ENCODE measurements at regions not wholly inside any gene's neighbourhood (a gene's known extent, or its start where the extent isn't known, plus 50 kb on each side); places are given as distances from the start of the nearest gene placed in this dataset.
A peak's percentile ranks its signal among the peaks of the same experiment; 100 is the strongest.

DNA sequence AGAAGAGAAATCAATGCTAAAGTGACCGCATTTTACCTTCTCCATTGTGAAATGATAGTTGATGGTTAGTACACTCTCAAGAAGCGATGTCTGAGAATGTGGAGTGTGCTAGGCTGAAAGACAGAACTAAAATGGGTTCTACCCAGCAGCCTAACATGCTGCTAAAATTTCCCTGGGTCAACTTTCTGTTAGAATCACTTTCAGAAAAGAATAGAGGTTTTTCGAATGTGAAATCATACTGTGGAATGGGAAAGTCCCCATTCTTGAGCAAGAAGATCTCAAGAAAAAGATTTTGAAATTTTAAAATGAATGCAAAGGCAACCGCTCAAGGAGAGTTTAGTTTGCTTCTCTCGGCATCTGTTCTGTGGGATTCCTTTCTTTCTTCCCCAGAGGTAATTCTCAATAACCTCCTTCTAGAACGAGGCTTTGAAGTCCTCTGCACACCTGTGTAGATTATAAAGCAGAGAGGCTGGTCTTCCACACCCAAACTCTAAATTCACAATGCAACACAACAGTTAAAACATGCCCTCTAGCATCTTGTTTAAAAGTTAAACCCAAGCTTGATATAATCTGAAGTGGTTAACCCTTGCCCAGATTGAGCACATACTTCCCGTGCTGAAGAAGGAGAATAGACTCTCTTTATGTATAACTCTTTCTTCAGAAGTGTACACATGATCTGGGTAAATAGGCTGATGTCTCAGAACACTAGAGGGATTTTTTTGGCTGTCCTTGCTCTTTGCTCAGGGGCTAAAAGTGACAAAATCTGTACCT, 208.7 kb upstream of the KLF3 start:
- intact Hi-C loops (cut with DNase I) = no loop called here

DNA sequence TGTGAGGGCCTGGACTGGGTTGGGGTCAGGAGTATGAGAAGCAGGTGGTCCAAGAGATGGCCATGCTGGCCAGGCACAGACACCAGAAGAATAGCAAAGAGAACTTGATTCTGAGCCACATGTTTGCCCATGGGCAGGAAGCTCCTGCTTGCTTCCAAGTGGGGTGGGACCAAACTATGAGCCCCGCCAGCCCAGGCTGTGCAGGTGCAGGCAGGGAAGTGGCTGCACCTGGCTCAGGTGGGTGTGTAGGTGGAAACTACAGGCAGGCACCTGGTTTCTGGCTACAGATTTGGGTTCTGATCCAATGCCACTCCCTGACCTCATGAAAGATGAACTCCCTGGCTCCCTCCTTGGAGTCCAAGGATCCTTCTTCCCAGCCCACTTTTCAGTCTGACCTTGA, 207.9 kb upstream of the KLF3 start:
- DNase-seq (no peak), FAIRE-seq (no peak)
- TF ChIP-seq, protein P1, sequence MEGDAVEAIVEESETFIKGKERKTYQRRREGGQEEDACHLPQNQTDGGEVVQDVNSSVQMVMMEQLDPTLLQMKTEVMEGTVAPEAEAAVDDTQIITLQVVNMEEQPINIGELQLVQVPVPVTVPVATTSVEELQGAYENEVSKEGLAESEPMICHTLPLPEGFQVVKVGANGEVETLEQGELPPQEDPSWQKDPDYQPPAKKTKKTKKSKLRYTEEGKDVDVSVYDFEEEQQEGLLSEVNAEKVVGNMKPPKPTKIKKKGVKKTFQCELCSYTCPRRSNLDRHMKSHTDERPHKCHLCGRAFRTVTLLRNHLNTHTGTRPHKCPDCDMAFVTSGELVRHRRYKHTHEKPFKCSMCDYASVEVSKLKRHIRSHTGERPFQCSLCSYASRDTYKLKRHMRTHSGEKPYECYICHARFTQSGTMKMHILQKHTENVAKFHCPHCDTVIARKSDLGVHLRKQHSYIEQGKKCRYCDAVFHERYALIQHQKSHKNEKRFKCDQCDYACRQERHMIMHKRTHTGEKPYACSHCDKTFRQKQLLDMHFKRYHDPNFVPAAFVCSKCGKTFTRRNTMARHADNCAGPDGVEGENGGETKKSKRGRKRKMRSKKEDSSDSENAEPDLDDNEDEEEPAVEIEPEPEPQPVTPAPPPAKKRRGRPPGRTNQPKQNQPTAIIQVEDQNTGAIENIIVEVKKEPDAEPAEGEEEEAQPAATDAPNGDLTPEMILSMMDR (IDR thresholded peaks at IDR 0.05; ENCODE audit: borderline replicate concordance, extremely low read depth, insufficient read depth) = no peak
- Histone ChIP-seq H3K4me3 (ENCODE audit: low read length in 3 of 3) (no peak overlapping the region), H3K36me3 (ENCODE audit: control insufficient read depth in 2 of 3, insufficient read depth in 3 of 3, low read length in 3 of 3) (no peaks in the 10 kb centered on the region), H3K9me3 (ENCODE audit: control insufficient read depth in 2 of 3, insufficient read depth in 1 of 3, low read length in 3 of 3) (no peaks in the 10 kb centered on the region), H3K27me3 (ENCODE audit: control insufficient read depth, insufficient read depth, low read length) (no peaks in the 10 kb centered on the region), H3K4me1 (ENCODE audit: control insufficient read depth in 2 of 3, insufficient read depth in 2 of 3, low read depth in 1 of 3, low read length in 3 of 3) (peaks cover 0 to 2% (median under 1%) of the 10 kb centered on the region in 3 donors), H3K9ac (ENCODE audit: low read length in 3 of 3) (no peak overlapping the region), H3K27ac (ENCODE audit: low read depth in 2 of 2, low read length in 2 of 2) (no peak overlapping the region)
- intact Hi-C loops (cut with DNase I) = no loop called here

More for the DNA sequence above, 208.7 kb upstream of the KLF3 start:
- no peak overlapping the region for H3K27ac ChIP-seq (ENCODE audit: low read depth in 2 of 2, low read length in 2 of 2)
- peaks cover 2 to 4% (median 2%) of the 10 kb centered on the region in 3 donors for H3K4me1 ChIP-seq (ENCODE audit: control insufficient read depth in 2 of 3, insufficient read depth in 2 of 3, low read depth in 1 of 3, low read length in 3 of 3)
- H3K4me3 ChIP-seq (ENCODE audit: low read length in 3 of 3) = no peak overlapping the region
- TF ChIP-seq, protein P1 (IDR thresholded peaks at IDR 0.05; ENCODE audit: borderline replicate concordance, extremely low read depth, insufficient read depth) = no peak
- H3K36me3 ChIP-seq (ENCODE audit: control insufficient read depth in 2 of 3, insufficient read depth in 3 of 3, low read length in 3 of 3) = no peaks in the 10 kb centered on the region
- no peak for FAIRE-seq
- H3K27me3 ChIP-seq (ENCODE audit: control insufficient read depth, insufficient read depth, low read length) = no peaks in the 10 kb centered on the region
- H3K9me3 ChIP-seq (ENCODE audit: control insufficient read depth in 2 of 3, insufficient read depth in 1 of 3, low read length in 3 of 3) = no peaks in the 10 kb centered on the region
- DNase-seq = peak in 2 of 5 donors; percentile 34 to 57
- H3K9ac ChIP-seq (ENCODE audit: low read length in 3 of 3) = no peak overlapping the region

DNA sequence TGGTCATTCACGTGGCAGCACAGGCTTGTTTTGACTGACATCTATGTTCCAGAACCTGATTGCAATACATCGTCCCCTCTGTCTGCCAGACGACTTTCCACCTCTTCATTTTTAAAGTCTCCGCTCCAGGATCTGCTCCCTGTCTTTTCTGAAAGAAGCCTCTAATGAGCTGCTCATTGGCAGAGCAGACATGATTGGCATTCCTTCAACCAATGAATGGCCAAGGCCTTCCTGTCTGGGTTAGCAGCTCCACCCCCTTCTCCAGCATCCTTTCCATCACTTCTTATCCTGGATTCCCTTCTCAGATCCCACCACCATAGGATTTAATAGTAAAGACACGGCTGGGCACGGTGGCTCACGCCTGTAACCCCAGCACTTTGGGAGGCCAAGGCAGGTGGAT, 202.7 kb upstream of the KLF3 start:
- H3K4me3 ChIP-seq (ENCODE audit: low read length in 3 of 3) = no peak overlapping the region
- no peak overlapping the region for H3K27ac ChIP-seq (ENCODE audit: low read depth in 2 of 2, low read length in 2 of 2)
- TF ChIP-seq, protein P1 (IDR thresholded peaks at IDR 0.05; ENCODE audit: borderline replicate concordance, extremely low read depth, insufficient read depth) = no peak
- H3K9ac ChIP-seq (ENCODE audit: low read length in 3 of 3) = no peak overlapping the region
- FAIRE-seq (no peak), DNase-seq (no peak)
- H3K27me3 ChIP-seq (ENCODE audit: control insufficient read depth, insufficient read depth, low read length) = no peaks in the 10 kb centered on the region
- H3K4me1 ChIP-seq (ENCODE audit: control insufficient read depth in 2 of 3, insufficient read depth in 2 of 3, low read depth in 1 of 3, low read length in 3 of 3) = no peaks in the 10 kb centered on the region
- intact Hi-C loops (cut with DNase I) = no loop called here
- H3K9me3 ChIP-seq (ENCODE audit: control insufficient read depth in 2 of 3, insufficient read depth in 1 of 3, low read length in 3 of 3) = no peaks in the 10 kb centered on the region
- no peaks in the 10 kb centered on the region for H3K36me3 ChIP-seq (ENCODE audit: control insufficient read depth in 2 of 3, insufficient read depth in 3 of 3, low read length in 3 of 3)

Measured in kidney (tissue), 13 donors.